Choroid plexus epithelial cell (primary cell): ENCODE measurements at regions not wholly inside any gene's neighbourhood (a gene's known extent, or its start where the extent isn't known, plus 50 kb on each side); places are given as distances from the start of the nearest gene placed in this dataset.

Source experiments
- DNase-seq: peaks from one replicate; pipeline ENCODE4 v3.0.0-alpha.2; 2010; ENCODE audit warnings: low read depth
- H3K4me3 ChIP-seq: 2 replicates; pipeline ENCODE4 v1.5.1; 2011; ENCODE audit warnings: low read depth, mild to moderate bottlenecking, control low read depth, low read length, moderate library complexity
- CTCF ChIP-seq: conservative IDR thresholded peaks from 2 replicates; pipeline ENCODE4 v1.5.1; 2011; ENCODE audit warnings: low read depth, mild to moderate bottlenecking, control low read depth, inconsistent platforms, low read length, moderate library complexity

- DNase-seq, result no peak
- TF ChIP-seq CTCF, result no peak
These were observed 234.2 kb upstream of the OPRM1 start for GRCh38 chr6:153804755-153805330.

DNA sequence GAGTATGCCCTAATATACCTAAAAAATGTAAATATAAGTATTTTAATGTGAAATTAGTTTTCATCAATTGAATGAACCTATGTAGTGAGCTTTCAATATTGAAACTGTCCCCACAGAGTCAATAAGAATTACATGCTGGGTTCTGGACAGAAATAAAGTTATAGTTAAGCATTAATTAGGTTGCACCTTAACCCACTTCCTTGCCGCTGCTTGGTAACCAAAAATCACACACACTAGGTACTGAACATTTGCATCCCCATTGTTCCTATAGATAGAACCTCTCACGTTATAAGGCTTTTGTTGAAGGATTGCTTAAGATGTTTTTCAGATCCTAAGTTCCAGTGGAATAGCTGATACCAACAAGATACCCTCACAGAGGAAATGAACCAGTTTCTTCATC lies 237.1 kb upstream of the OPRM1 start:
- TF ChIP-seq CTCF, result no peak
- no peak for DNase-seq

More at GRCh38 chr6:153804755-153805330, 234.2 kb upstream of the OPRM1 start:
- no peak overlapping the region for H3K4me3 ChIP-seq

DNA sequence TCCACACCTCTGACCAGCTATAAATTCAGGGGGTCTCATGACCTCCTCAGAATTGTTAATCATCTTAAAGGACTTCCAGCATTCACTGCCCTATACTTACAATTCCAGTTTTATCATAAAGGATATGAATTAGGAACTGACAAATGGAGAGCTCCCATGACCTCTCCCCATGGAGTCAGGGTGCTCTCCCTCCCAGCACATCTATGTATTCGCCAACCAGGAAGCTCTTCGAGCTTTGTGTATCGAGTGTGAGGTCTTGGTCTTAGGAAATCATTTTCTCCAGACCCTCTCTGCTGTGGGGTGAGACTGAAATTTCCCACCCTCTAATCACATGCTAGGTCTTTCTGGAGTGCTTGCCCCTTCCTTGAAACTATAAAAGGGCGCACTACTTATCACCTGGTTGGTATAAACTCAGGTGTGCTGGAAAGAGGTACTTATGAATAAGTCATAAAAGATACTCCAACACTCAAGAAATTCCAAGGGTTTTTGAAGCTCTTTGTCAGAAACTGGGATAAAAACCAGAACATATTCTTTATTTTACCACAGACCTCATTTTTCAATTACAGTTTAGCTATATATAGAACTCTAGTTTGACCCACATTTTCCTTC lies 238.4 kb upstream of the OPRM1 start:
- TF ChIP-seq CTCF, result no peak
- H3K4me3 ChIP-seq, result no peak overlapping the region
- DNase-seq, result no peak

More for the DNA sequence above, 237.1 kb upstream of the OPRM1 start:
- no peak overlapping the region for H3K4me3 ChIP-seq

DNA sequence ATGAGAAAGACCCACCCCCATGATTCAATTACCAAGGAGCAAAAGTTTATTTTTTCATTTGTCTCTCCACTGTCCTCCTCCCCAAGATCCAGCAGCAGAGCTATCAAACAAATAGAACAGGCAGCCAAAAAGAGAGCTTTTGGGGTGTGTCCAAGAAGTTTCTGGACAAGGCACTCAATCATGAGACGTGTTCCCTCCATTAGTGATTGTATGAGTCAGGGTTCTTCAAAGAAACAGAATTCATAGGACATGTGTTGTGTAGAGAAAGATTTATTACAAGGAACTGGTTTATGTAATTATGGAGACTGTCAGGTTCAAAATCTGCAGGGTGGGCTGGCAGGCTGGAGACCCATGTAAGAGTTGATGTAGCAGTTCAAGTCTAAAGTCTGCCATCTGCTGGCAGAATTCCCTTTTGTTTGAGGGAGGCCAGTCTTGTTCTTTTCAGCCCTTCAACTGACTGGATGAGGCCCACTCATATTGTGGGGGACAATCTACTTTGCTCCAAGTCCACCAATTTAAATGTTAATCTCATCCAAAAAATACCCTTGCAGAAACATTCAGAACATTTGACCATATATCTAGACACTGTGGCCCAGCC lies 248.1 kb upstream of the OPRM1 start:
- H3K4me3 ChIP-seq, result no peak overlapping the region
- peak; percentile 47 for TF ChIP-seq CTCF
- peak; percentile 65 for DNase-seq

GRCh38 chr6:153790048-153790447 lies 249.0 kb upstream of the OPRM1 start:
- peak; percentile 99 for DNase-seq
- no peak overlapping the region for H3K4me3 ChIP-seq
- peak; percentile 58 for TF ChIP-seq CTCF

DNA sequence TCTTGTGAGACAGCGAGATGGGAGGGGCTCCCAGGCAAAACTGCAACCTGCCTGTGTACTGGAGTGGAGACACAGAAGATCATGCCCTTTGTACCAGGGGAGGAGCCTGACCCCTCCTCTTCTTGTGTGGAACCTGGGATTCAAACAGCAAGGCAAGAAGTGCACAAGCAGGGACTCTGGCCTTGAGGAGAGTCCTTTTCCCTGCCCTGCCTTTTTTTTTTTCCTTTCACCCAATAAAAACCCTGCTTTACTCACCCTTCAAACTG lies 251.8 kb upstream of the OPRM1 start:
- no peak overlapping the region for H3K4me3 ChIP-seq
- no peak for TF ChIP-seq CTCF
- DNase-seq, result no peak

DNA sequence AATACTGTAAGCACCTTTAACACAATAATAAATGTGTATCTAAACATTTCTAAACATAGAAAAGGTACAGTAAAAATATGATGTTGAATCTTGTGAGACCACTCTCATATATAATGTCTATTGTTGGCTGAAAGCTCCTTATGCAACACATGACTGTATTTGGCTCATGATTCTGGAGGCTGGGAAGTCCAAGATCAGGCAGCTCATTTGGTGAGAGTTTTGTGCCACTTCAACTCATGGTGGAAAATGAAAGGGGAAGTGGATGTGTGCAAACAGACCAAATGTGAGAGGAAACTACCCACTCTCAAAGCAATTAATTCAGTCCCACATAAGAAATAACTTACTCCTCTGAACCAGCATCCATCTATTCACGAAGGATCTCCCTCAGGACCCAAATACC lies 257.7 kb upstream of the OPRM1 start:
- TF ChIP-seq CTCF, result no peak
- no peak for DNase-seq
- no peak overlapping the region for H3K4me3 ChIP-seq
